K562 (cell line): ENCODE measurements at regions not wholly inside any gene's neighbourhood (a gene's known extent, or its start where the extent isn't known, plus 50 kb on each side); places are given as distances from the start of the nearest gene placed in this dataset.

ENCODE experiments used
- CEBPB ChIP-seq: fragments of 450-650 bp; IDR thresholded peaks from 2 replicates; pipeline ENCODE4 v1.6.1; 2016; ENCODE audit warnings: missing genetic modification characterization, missing compliant biosample characterization
- LEF1 ChIP-seq: fragments of 450-650 bp; IDR thresholded peaks from 2 replicates; pipeline ENCODE4 v1.6.1; 2016; ENCODE audit warnings: mild to moderate bottlenecking
- POLR2A ChIP-seq: fragments of 450-650 bp; conservative IDR thresholded peaks from 2 replicates; pipeline ENCODE4 v1.6.1; 2016
- TF ChIP-seq, protein P1 (sequence below): fragments of 150-350 bp; IDR thresholded peaks from 2 replicates; pipeline ENCODE4 v1.6.1; 2014; ENCODE audit warnings: low read depth, mild to moderate bottlenecking, low read length, borderline replicate concordance

DNA sequence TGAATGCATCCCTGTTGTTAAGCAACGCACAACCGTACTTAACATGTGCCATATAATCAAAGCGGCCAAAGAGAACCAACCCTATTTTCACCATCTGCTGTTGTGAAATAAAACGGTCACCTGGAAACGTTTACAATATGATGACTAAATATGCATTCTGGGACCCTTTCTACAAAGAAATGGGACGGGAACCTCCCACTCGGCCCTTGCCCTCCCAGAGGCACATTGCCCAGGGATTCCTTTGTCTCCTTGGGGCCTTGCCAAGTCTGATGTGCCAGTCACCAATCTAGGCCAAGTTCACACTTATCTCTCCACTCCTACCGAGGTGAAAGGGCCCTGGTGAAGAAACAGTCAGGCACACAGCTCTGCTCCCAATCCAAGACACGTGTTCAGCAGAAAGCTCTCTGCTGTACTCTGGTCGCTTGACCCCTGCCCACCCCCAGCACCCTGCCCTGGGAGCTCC is 427.4 kb upstream of the JARID2 start:
- TF ChIP-seq LEF1 (no peak), CEBPB (tag) (no peak), POLR2A (no peak)
- TF ChIP-seq, protein P1, sequence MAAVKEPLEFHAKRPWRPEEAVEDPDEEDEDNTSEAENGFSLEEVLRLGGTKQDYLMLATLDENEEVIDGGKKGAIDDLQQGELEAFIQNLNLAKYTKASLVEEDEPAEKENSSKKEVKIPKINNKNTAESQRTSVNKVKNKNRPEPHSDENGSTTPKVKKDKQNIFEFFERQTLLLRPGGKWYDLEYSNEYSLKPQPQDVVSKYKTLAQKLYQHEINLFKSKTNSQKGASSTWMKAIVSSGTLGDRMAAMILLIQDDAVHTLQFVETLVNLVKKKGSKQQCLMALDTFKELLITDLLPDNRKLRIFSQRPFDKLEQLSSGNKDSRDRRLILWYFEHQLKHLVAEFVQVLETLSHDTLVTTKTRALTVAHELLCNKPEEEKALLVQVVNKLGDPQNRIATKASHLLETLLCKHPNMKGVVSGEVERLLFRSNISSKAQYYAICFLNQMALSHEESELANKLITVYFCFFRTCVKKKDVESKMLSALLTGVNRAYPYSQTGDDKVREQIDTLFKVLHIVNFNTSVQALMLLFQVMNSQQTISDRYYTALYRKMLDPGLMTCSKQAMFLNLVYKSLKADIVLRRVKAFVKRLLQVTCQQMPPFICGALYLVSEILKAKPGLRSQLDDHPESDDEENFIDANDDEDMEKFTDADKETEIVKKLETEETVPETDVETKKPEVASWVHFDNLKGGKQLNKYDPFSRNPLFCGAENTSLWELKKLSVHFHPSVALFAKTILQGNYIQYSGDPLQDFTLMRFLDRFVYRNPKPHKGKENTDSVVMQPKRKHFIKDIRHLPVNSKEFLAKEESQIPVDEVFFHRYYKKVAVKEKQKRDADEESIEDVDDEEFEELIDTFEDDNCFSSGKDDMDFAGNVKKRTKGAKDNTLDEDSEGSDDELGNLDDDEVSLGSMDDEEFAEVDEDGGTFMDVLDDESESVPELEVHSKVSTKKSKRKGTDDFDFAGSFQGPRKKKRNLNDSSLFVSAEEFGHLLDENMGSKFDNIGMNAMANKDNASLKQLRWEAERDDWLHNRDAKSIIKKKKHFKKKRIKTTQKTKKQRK: no peak
